ENCODE measurements at regions not wholly inside any gene's neighbourhood (a gene's known extent, or its start where the extent isn't known, plus 50 kb on each side); places are given as distances from the start of the nearest gene placed in this dataset.

DNA sequence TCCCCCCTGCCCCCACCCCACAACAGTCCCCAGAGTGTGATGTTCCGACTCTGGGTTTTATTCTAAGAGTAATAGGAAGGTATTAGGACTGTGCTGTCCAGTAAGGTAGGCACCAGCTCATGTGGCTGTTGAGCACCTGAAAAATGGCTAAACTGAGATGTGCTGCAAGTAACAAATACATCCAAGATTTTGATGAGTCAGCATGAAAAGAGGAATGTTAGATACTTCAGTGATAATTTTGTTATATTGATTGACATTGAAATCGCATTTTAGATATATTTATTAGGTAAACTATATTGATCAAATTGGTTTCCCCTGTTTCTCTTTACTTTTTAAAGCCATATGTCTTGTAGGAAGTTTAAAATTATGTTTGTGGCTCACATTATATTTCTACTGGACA is 147.8 kb downstream of the FTCDNL1 start:
- Histone ChIP-seq H3K27ac (ENCODE audit: low read depth, low read length, poor library complexity, severe bottlenecking) (no peak overlapping the region), H4K20me1 (ENCODE audit: insufficient read depth, low read length) (no peaks in the 10 kb centered on the region), H2AFZ (ENCODE audit: low read length) (no peak overlapping the region), H3K79me2 (ENCODE audit: insufficient read depth, low read length) (no peaks in the 10 kb centered on the region), H3K36me3 (ENCODE audit: insufficient read depth, low read length) (no peaks in the 10 kb centered on the region), H3K4me3 (ENCODE audit: low read depth, low read length, poor library complexity, severe bottlenecking) (no peak overlapping the region), H3K27me3 (ENCODE audit: insufficient read depth, low read length) (no peaks in the 10 kb centered on the region), H3F3A (ENCODE audit: insufficient read depth, low read length) (no peaks in the 10 kb centered on the region), H3K9ac (ENCODE audit: low read length) (no peak overlapping the region), H3K9me2 (ENCODE audit: low read depth, low read length) (no peaks in the 10 kb centered on the region), H3K9me3 (ENCODE audit: low read length) (peaks cover 4% of the 10 kb centered on the region; the same call in 1 of the 2 replicates), H3K4me1 (ENCODE audit: insufficient read depth, low read length, severe bottlenecking) (no peaks in the 10 kb centered on the region), H3K4me2 (ENCODE audit: low read length) (no peak overlapping the region)
- TF ChIP-seq, protein P1, sequence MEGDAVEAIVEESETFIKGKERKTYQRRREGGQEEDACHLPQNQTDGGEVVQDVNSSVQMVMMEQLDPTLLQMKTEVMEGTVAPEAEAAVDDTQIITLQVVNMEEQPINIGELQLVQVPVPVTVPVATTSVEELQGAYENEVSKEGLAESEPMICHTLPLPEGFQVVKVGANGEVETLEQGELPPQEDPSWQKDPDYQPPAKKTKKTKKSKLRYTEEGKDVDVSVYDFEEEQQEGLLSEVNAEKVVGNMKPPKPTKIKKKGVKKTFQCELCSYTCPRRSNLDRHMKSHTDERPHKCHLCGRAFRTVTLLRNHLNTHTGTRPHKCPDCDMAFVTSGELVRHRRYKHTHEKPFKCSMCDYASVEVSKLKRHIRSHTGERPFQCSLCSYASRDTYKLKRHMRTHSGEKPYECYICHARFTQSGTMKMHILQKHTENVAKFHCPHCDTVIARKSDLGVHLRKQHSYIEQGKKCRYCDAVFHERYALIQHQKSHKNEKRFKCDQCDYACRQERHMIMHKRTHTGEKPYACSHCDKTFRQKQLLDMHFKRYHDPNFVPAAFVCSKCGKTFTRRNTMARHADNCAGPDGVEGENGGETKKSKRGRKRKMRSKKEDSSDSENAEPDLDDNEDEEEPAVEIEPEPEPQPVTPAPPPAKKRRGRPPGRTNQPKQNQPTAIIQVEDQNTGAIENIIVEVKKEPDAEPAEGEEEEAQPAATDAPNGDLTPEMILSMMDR (IDR thresholded peaks at IDR 0.05; ENCODE audit: low read length) = no peak
- TF ChIP-seq EZH2 (IDR thresholded peaks at IDR 0.05; ENCODE audit: borderline replicate concordance, low read length) = no peak

DNA sequence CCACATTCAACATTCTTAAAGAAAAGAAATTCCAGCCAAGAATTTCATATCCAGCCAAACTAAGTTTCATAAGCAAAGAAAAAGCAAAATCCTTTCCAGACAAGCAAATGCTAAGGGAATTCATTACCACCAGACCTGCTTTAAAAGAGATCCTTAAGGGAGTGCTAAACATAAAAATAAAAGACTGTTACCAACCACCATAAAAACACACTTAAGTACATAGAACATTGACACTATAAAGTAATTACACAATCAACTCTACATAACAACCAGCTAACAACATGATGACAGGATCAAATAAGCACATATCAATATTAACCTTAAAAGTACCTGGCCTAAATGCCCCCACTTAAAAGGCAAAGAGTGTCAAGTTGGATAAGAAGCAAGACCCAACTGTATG is 153.5 kb downstream of the FTCDNL1 start:
- Histone ChIP-seq H4K20me1 (ENCODE audit: insufficient read depth, low read length) (no peaks in the 10 kb centered on the region), H3K36me3 (ENCODE audit: insufficient read depth, low read length) (no peaks in the 10 kb centered on the region), H3K27ac (ENCODE audit: low read depth, low read length, poor library complexity, severe bottlenecking) (no peak overlapping the region), H3K4me2 (ENCODE audit: low read length) (no peak overlapping the region), H3F3A (ENCODE audit: insufficient read depth, low read length) (no peaks in the 10 kb centered on the region), H3K4me3 (ENCODE audit: low read depth, low read length, poor library complexity, severe bottlenecking) (no peak overlapping the region), H3K27me3 (ENCODE audit: insufficient read depth, low read length) (no peaks in the 10 kb centered on the region), H2AFZ (ENCODE audit: low read length) (no peak overlapping the region), H3K9me2 (ENCODE audit: low read depth, low read length) (no peaks in the 10 kb centered on the region), H3K4me1 (ENCODE audit: insufficient read depth, low read length, severe bottlenecking) (no peaks in the 10 kb centered on the region), H3K9ac (ENCODE audit: low read length) (no peak overlapping the region), H3K9me3 (ENCODE audit: low read length) (no peaks in the 10 kb centered on the region), H3K79me2 (ENCODE audit: insufficient read depth, low read length) (no peaks in the 10 kb centered on the region)
- TF ChIP-seq, protein P1 (IDR thresholded peaks at IDR 0.05; ENCODE audit: low read length) = no peak
- no peak for TF ChIP-seq EZH2 (IDR thresholded peaks at IDR 0.05; ENCODE audit: borderline replicate concordance, low read length)

DNA sequence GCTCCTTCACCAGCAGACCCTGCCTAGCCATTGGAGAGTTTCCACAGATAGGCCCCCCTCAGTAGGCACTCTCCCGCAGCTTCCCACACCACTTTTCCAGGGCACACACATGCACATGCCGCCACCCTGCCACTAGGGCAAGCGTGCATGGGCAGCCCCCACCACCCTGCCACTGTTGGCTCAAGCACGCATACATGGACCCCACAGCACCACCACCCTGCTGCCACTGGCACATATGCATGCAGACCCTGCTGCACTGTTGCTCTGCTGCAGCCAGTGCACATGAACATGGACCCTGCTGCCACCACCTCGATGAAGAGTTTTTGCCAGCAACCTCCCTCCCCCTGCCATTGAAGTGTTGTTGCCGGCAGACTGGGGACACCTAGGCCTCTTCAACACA is 154.9 kb downstream of the FTCDNL1 start:
- Histone ChIP-seq H3K4me1 (ENCODE audit: insufficient read depth, low read length, severe bottlenecking) (no peaks in the 10 kb centered on the region), H3F3A (ENCODE audit: insufficient read depth, low read length) (no peaks in the 10 kb centered on the region), H3K27ac (ENCODE audit: low read depth, low read length, poor library complexity, severe bottlenecking) (no peak overlapping the region), H3K9me2 (ENCODE audit: low read depth, low read length) (no peaks in the 10 kb centered on the region), H3K36me3 (ENCODE audit: insufficient read depth, low read length) (no peaks in the 10 kb centered on the region), H4K20me1 (ENCODE audit: insufficient read depth, low read length) (no peaks in the 10 kb centered on the region), H3K4me2 (ENCODE audit: low read length) (no peak overlapping the region), H3K27me3 (ENCODE audit: insufficient read depth, low read length) (no peaks in the 10 kb centered on the region), H2AFZ (ENCODE audit: low read length) (no peak overlapping the region), H3K9me3 (ENCODE audit: low read length) (no peaks in the 10 kb centered on the region), H3K79me2 (ENCODE audit: insufficient read depth, low read length) (no peaks in the 10 kb centered on the region), H3K4me3 (ENCODE audit: low read depth, low read length, poor library complexity, severe bottlenecking) (no peak overlapping the region), H3K9ac (ENCODE audit: low read length) (no peak overlapping the region)
- no peak for TF ChIP-seq EZH2 (IDR thresholded peaks at IDR 0.05; ENCODE audit: borderline replicate concordance, low read length)

DNA sequence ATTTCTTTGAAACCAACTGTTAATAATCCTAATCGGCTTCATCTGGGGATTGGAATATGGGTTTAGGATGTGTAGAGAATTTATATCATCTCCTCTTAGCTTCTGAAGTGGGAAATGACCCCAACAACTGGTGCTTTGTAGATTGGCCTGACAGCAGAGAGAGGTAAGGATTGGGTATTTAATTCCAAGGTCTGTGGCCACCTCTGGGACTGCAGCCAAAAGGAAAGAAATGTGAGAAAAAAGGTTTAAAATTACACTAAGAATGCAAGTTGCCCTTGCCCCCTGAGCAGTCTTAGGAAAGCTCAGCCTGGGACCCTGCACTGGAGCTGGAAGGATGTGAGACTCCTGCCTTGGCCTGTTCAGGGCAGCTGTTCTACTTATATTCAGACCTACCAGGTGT is 157.1 kb downstream of the FTCDNL1 start:
- Histone ChIP-seq H3F3A (ENCODE audit: insufficient read depth, low read length) (no peaks in the 10 kb centered on the region), H3K27me3 (ENCODE audit: insufficient read depth, low read length) (no peaks in the 10 kb centered on the region), H3K79me2 (ENCODE audit: insufficient read depth, low read length) (no peaks in the 10 kb centered on the region), H3K36me3 (ENCODE audit: insufficient read depth, low read length) (no peaks in the 10 kb centered on the region), H3K4me3 (ENCODE audit: low read depth, low read length, poor library complexity, severe bottlenecking) (no peak overlapping the region), H3K4me1 (ENCODE audit: insufficient read depth, low read length, severe bottlenecking) (no peaks in the 10 kb centered on the region), H3K9ac (ENCODE audit: low read length) (no peak overlapping the region), H3K27ac (ENCODE audit: low read depth, low read length, poor library complexity, severe bottlenecking) (no peak overlapping the region), H2AFZ (ENCODE audit: low read length) (no peak overlapping the region), H3K9me2 (ENCODE audit: low read depth, low read length) (no peaks in the 10 kb centered on the region), H3K4me2 (ENCODE audit: low read length) (no peak overlapping the region), H4K20me1 (ENCODE audit: insufficient read depth, low read length) (no peaks in the 10 kb centered on the region), H3K9me3 (ENCODE audit: low read length) (no peaks in the 10 kb centered on the region)
- TF ChIP-seq, protein P1 (IDR thresholded peaks at IDR 0.05; ENCODE audit: low read length) = no peak
- TF ChIP-seq EZH2 (IDR thresholded peaks at IDR 0.05; ENCODE audit: borderline replicate concordance, low read length) = no peak

All from OCI-LY1 (cell line).